Activated CD4-positive, alpha-beta memory T cell treated with anti-CD3 and anti-CD28 coated beads for 36 hours (primary cell): ENCODE measurements at regions not wholly inside any gene's neighbourhood (a gene's known extent, or its start where the extent isn't known, plus 50 kb on each side); places are given as distances from the start of the nearest gene placed in this dataset.

Experiments
- CTCF ChIA-PET: fragments of 350-600 bp; sonication (Branson Sonifier 250); formaldehyde crosslinking; loops from one replicate; lab custom pipeline; 2021; ENCODE audit warnings: antibody characterized with exemption, inconsistent platforms; lab: Charles Lee
- POLR2A ChIA-PET: fragments of 350-600 bp; sonication (Branson Sonifier 250); formaldehyde crosslinking; loops from one replicate; lab custom pipeline; 2021; ENCODE audit warnings: antibody characterized with exemption; lab: Charles Lee
- DNase-seq: peaks from one replicate; pipeline ENCODE4 v3.0.0-alpha.2; 2020
- H3K27ac Mint-ChIP-seq: one replicate; pipeline ENCODE4 v1.8.0; 2021; ENCODE audit warnings: mixed read lengths
- H3K27me3 Mint-ChIP-seq: one replicate; pipeline ENCODE4 v1.8.0; 2021; ENCODE audit warnings: mixed read lengths
- H3K36me3 Mint-ChIP-seq: one replicate; pipeline ENCODE4 v1.8.0; 2021; ENCODE audit warnings: mixed read lengths
- H3K4me1 Mint-ChIP-seq: one replicate; pipeline ENCODE4 v1.8.0; 2021; ENCODE audit warnings: low read depth, mixed read lengths
- H3K4me3 Mint-ChIP-seq: one replicate; pipeline ENCODE4 v1.8.0; 2021; ENCODE audit warnings: mild to moderate bottlenecking, mixed read lengths
- H3K9me3 Mint-ChIP-seq: one replicate; pipeline ENCODE4 v1.8.0; 2021; ENCODE audit warnings: mixed read lengths
- intact Hi-C: fragments of 100-400 bp; cut with micrococcal nuclease; formaldehyde crosslinking; loops from one replicate; pipeline ENCODE4 v1.15.1; 2023

DNA sequence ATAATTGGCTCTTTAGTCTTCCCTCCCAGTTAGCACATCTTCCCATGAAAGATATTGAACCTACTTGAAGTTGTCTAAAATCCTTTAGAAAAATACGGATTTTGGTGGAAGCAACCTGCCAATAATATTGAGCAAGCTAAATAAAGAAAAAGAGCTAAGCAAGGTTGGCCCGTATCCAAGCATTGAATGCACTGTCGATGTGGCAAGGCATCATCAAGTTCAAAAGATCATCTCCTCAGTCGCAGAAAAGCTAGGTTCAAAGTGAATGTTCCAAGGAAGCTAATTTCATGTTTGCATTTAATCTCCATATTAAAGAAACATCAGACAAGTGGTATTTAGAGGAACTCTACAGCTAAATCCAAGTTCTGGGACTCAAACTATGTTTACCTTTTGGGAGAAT is 206.0 kb downstream of the MTERF1 start:
- Mint-ChIP-seq H3K4me3 (no peak overlapping the region), H3K27ac (no peak overlapping the region), H3K9me3 (peaks cover 7% of the 10 kb centered on the region), H3K4me1 (no peaks in the 10 kb centered on the region), H3K36me3 (no peaks in the 10 kb centered on the region), H3K27me3 (no peaks in the 10 kb centered on the region)
- DNase-seq = no peak
- intact Hi-C loops = no loop called here
- POLR2A ChIA-PET = no interaction called here
- CTCF ChIA-PET = interaction anchor here (0.6 kb wide), 1 partner anchor 54 kb away, joined by 3 read pairs; no protein-coding TSS in a partner anchor

DNA sequence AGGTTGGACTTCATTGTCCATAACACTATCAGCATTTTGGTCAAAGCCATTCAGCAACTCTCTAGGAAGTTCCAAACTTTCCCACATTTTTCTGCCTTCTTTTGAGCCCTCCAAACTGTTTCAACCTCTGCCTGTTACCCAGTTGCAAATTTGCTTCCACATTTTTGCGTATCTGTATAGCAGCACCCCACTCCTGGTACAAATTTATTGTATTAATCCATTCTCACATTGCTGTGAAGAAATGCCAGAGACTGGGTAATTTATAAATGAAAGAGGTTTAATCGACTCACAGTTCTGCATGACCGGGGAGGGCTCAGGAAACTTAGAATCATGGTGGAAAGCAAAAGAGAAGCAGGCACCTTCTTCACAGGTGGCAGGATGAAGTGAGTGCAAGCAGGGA is 198.8 kb downstream of the MTERF1 start:
- Mint-ChIP-seq H3K4me3 (no peak overlapping the region), H3K27ac (no peak overlapping the region), H3K9me3 (peaks cover 39% of the 10 kb centered on the region), H3K36me3 (peaks cover 3% of the 10 kb centered on the region), H3K27me3 (no peaks in the 10 kb centered on the region), H3K4me1 (no peaks in the 10 kb centered on the region)
- no peak for DNase-seq
- ChIA-PET POLR2A (no interaction called here), CTCF (no interaction called here)
- intact Hi-C loops = no loop called here

DNA sequence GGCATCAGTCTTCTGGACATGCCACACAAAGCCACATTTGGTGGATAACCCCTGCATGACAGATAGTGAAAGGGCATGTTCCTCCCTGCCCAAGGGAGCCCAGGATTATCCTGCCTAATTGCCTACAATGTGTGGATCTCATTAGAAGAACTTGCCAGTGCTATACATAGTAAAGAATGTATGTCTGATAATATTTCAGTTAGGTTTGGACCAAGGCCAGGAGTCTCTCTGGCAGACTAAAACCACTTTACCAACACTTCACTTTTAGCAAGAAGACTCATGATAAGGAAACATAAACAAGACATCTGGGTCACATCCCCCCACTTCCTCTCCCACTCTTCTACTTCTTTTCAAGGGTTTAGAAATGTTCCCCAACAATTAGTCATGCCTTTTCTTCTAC is 196.7 kb downstream of the MTERF1 start:
- Mint-ChIP-seq H3K9me3 (peaks cover 43% of the 10 kb centered on the region), H3K4me3 (no peak overlapping the region), H3K36me3 (peaks cover 3% of the 10 kb centered on the region), H3K27me3 (no peaks in the 10 kb centered on the region), H3K4me1 (no peaks in the 10 kb centered on the region), H3K27ac (no peak overlapping the region)
- no peak for DNase-seq
- CTCF ChIA-PET = no interaction called here
- intact Hi-C loops = no loop called here
- POLR2A ChIA-PET = no interaction called here

DNA sequence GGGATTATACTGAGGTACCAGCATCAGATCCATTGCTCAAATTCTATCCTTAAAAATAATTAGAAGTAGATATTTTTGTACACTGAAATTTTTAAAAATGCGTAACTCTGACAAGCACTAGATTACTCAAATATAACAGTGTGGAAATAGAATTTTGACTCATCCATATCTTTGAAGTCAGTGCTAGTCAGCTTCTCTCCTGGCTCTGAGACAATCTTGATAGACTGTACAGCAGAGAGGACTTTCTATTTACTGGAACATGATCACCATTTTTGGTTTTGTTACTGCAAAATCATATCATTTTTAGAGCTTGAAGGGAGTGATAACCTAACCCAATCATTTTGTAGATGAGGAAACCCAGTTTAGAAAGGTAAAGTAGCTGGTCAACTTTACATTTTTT is 195.0 kb downstream of the MTERF1 start:
- Mint-ChIP-seq H3K9me3 (peaks cover 26% of the 10 kb centered on the region), H3K4me3 (no peak overlapping the region), H3K36me3 (peaks cover 3% of the 10 kb centered on the region), H3K4me1 (no peaks in the 10 kb centered on the region), H3K27me3 (no peaks in the 10 kb centered on the region), H3K27ac (no peak overlapping the region)
- ChIA-PET POLR2A (no interaction called here), CTCF (no interaction called here)
- DNase-seq = no peak
- intact Hi-C loops = no loop called here

DNA sequence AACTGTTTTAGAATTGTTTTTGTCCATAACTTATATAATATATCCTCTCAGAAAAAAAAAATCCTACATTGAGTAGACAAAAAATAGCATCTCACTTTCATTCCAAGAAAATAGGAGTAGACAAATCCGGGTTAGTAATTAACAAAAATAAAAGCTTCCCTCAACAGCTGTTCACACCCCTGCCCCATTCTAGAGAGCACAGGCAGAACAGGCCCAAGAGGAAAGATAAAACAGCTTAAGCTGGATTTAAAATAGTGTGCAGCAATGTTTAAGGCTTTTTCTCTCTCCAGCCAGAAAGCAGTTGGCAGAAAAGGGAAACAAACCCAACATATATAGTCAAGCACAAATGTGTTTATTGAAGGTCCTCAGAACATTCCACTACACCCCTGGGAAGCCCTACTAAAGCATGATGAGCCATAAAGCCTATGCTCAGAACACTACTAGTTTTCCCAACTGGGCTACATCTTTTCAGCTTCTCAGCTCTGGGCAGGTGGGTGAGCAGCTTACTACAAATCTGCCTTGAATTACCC is 189.9 kb downstream of the MTERF1 start:
- ChIA-PET CTCF (no interaction called here), POLR2A (no interaction called here)
- peaks cover 4% of the 10 kb centered on the region for H3K9me3 Mint-ChIP-seq
- DNase-seq = no peak
- no peak overlapping the region for H3K27ac Mint-ChIP-seq
- H3K27me3 Mint-ChIP-seq = no peaks in the 10 kb centered on the region
- H3K36me3 Mint-ChIP-seq = no peaks in the 10 kb centered on the region
- H3K4me3 Mint-ChIP-seq = no peak overlapping the region
- intact Hi-C loops = no loop called here
- H3K4me1 Mint-ChIP-seq = no peaks in the 10 kb centered on the region

DNA sequence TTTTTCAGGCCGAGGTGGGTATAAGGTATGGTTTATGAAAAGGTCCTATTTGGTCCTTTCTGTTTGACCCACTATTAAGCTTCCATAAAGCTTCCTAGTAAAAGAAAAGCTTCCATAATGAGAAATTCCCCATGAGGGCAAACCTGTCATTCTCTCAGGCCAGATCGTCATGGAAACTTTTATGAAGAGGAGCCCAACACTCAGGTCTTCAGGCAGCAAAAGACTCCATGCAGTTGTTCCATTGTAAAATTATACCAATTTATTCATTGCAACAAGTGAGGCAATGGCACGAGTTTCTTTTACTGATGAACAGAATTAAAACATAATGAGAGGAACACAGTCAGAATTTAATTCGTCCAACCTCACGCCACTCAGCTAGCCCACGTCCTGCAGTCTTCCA is 188.6 kb downstream of the MTERF1 start:
- no peak overlapping the region for H3K4me3 Mint-ChIP-seq
- DNase-seq = no peak
- CTCF ChIA-PET = no interaction called here
- no peaks in the 10 kb centered on the region for H3K36me3 Mint-ChIP-seq
- intact Hi-C loops = no loop called here
- peaks cover 4% of the 10 kb centered on the region for H3K9me3 Mint-ChIP-seq
- H3K4me1 Mint-ChIP-seq = no peaks in the 10 kb centered on the region
- no peaks in the 10 kb centered on the region for H3K27me3 Mint-ChIP-seq
- POLR2A ChIA-PET = no interaction called here
- H3K27ac Mint-ChIP-seq = no peak overlapping the region

DNA sequence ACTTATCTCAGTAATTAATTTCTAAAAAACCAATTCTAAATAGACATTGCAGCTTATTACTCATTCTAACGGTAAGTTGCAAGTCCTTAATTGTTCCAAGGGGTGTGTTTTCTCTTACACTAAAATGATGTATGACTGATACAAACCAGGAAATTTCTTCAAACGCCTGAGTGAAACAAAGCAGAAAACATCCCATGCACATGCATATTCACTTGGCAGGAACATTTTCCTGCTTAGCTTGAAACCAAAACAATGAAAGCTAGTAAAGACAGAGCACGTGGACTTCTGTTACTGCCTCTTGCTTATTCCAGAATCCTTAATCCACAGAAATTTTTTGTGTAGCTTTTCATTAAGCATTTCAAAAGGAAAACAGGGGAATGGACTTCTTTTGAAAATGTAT is 187.7 kb downstream of the MTERF1 start:
- ChIA-PET CTCF (no interaction called here), POLR2A (no interaction called here)
- H3K27ac Mint-ChIP-seq = no peak overlapping the region
- H3K4me3 Mint-ChIP-seq = no peak overlapping the region
- DNase-seq = no peak
- H3K36me3 Mint-ChIP-seq = no peaks in the 10 kb centered on the region
- no peaks in the 10 kb centered on the region for H3K4me1 Mint-ChIP-seq
- H3K9me3 Mint-ChIP-seq = peaks cover 9% of the 10 kb centered on the region
- intact Hi-C loops = no loop called here
- H3K27me3 Mint-ChIP-seq = no peaks in the 10 kb centered on the region

DNA sequence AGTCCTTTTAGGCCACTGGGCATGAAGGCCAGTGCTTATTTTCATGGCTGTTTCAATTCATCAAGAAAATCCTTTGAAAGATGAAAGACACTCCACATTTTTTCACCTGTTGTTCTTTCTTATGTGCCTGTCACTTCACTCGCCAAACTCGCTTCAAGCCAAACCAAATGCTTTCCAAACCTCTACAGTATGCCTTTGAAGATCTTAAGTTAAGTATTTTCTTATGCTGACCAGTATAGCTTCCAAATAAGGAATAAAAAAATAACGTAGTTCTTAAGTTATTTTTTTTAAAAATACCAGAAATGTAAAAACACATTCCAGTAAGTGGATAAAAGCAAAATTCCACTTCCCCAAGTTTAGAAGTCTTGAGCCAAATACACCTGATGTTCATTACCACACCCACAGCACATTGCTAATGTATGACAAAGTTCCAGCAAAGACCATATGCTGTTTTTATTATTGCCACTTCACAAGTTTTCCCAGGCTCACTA is 186.1 kb downstream of the MTERF1 start:
- ChIA-PET POLR2A (no interaction called here), CTCF (no interaction called here)
- H3K4me1 Mint-ChIP-seq = no peaks in the 10 kb centered on the region
- intact Hi-C loops = no loop called here
- DNase-seq = no peak
- H3K27me3 Mint-ChIP-seq = no peaks in the 10 kb centered on the region
- H3K27ac Mint-ChIP-seq = no peak overlapping the region
- H3K36me3 Mint-ChIP-seq = peaks cover 2% of the 10 kb centered on the region
- no peak overlapping the region for H3K4me3 Mint-ChIP-seq
- peaks cover 9% of the 10 kb centered on the region for H3K9me3 Mint-ChIP-seq

DNA sequence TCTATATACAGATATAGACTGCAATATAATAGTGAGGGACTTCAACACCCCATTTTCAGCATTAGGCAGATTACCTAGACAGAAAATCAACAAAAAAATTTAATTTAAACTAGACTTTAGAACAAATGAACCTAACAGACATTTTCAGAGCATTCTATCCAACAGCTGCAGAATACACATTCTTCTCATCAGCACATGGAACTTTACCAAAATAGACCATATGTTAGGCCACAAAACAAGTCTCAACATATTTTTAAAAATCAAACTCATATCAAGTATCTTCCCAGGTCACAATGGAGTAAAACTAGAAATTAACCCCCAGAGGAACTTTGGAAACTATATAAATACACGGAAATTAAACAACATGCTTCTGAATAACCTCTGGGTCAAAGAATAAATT is 169.6 kb downstream of the MTERF1 start:
- ChIA-PET POLR2A (no interaction called here), CTCF (no interaction called here)
- Mint-ChIP-seq H3K4me1 (no peaks in the 10 kb centered on the region), H3K4me3 (no peak overlapping the region), H3K36me3 (peaks cover 3% of the 10 kb centered on the region), H3K9me3 (peaks cover 49% of the 10 kb centered on the region), H3K27me3 (no peaks in the 10 kb centered on the region), H3K27ac (no peak overlapping the region)
- no peak for DNase-seq
- intact Hi-C loops = no loop called here

DNA sequence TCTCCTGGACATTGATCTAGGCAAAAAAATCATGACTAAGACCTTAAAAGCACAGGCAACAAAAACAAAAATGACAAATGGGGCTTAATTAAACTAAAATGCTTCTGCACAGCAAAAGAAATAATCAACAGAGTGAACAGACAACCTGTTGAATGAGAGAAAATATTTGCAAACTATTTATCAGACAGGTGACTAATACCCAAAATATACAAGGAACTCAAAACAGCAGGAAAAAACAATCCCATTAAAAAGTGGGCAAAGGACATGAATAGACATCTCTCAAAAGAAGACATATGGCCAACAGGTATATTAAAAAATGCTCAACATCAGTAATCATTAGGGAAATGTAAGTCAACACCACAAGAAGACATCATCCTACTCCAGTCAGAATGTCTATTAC is 166.8 kb downstream of the MTERF1 start:
- peaks cover 33% of the 10 kb centered on the region for H3K9me3 Mint-ChIP-seq
- ChIA-PET CTCF (no interaction called here), POLR2A (no interaction called here)
- no peaks in the 10 kb centered on the region for H3K4me1 Mint-ChIP-seq
- H3K27me3 Mint-ChIP-seq = no peaks in the 10 kb centered on the region
- no peak overlapping the region for H3K27ac Mint-ChIP-seq
- H3K4me3 Mint-ChIP-seq = no peak overlapping the region
- H3K36me3 Mint-ChIP-seq = no peaks in the 10 kb centered on the region
- intact Hi-C loops = no loop called here
- no peak for DNase-seq

DNA sequence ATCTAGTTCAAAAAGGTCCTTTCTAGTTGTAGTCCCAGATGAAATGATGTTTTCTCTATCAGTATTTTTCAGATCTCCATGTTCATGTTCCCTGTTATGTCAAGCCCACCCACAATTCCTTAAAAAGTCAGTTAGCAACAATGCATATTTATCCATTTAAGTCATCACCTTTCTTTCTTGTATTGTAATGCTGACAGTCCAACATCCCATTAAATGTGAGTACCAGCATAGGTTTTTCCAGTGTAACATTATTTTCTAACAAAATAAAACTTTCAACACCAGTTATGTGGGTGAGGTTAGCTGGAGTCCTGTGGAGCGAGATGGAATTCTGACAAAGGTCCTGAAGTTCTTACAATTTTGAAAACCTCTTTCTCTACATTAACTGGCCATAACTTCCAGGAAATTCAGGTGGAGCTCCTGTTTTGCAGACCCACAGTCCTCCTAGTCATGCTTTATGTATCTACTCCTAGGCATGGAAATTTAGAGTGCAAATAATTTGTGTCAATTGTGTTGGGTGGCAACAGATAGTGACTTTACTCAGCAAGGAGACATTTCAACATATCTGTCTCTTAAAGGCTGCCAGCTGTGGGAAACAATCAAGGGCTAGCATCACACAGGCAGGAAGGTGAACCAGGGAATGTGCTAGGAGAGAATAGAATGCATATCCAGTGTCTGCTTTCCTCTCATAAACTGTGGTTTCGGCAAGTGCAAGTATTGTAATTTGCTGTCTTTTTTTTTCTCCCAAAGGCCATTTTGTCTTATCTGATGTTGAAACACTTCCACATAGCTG is 162.6 kb downstream of the MTERF1 start:
- Mint-ChIP-seq H3K4me1 (no peaks in the 10 kb centered on the region), H3K4me3 (no peak overlapping the region), H3K27ac (no peak overlapping the region), H3K36me3 (no peaks in the 10 kb centered on the region), H3K9me3 (peaks cover 35% of the 10 kb centered on the region), H3K27me3 (no peaks in the 10 kb centered on the region)
- intact Hi-C loops = no loop called here
- ChIA-PET POLR2A (no interaction called here), CTCF (no interaction called here)
- DNase-seq = no peak

DNA sequence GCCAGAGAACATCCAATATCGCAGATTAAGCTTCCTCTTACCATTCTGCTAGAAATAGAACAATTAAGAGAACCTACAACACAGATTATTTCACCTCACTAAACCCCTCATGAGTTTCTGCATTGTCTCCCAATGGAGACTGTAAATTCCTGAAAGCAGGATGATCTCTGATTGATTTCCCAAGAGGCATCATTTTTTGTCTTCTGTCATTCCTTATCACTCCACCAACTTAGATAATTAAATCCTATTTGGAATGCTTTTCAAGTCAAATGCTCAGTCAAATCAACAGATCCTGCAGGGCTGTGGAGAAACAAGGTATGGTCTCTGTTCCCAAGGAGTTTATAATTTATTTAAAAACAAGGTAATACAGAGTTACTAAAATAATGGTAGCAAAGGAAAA is 161.5 kb downstream of the MTERF1 start:
- POLR2A ChIA-PET = no interaction called here
- DNase-seq = no peak
- Mint-ChIP-seq H3K9me3 (peaks cover 41% of the 10 kb centered on the region), H3K4me3 (no peak overlapping the region), H3K27me3 (no peaks in the 10 kb centered on the region), H3K4me1 (no peaks in the 10 kb centered on the region), H3K27ac (no peak overlapping the region), H3K36me3 (no peaks in the 10 kb centered on the region)
- intact Hi-C loops = no loop called here
- CTCF ChIA-PET = no interaction called here
